ENCODE measurements at regions not wholly inside any gene's neighbourhood (a gene's known extent, or its start where the extent isn't known, plus 50 kb on each side); places are given as distances from the start of the nearest gene placed in this dataset.

- Mint-ChIP-seq H3K27ac (no peak overlapping the region), H3K4me1 (no peaks in the 10 kb centered on the region), H3K4me3 (no peak overlapping the region), H3K36me3 (ENCODE audit: low read depth) (peaks cover 2% of the 10 kb centered on the region), H3K27me3 (peaks cover 6% of the 10 kb centered on the region)
- ATAC-seq, result no peak
- DNase-seq, result no peak
- H3K9me3 ChIP-seq (ENCODE audit: control insufficient read depth, low read length, poor library complexity, severe bottlenecking), result no peaks in the 10 kb centered on the region
Observed at GRCh38 chr6:147122823-147123222, 81.4 kb upstream of the STXBP5 start.

GRCh38 chr6:147126618-147127022 lies 77.6 kb upstream of the STXBP5 start:
- H3K27me3 Mint-ChIP-seq, result peaks cover 6% of the 10 kb centered on the region
- H3K4me3 Mint-ChIP-seq, result no peak overlapping the region
- no peaks in the 10 kb centered on the region for H3K4me1 Mint-ChIP-seq
- H3K36me3 Mint-ChIP-seq (ENCODE audit: low read depth), result peaks cover 2% of the 10 kb centered on the region
- ATAC-seq (no peak), DNase-seq (no peak)
- H3K9me3 ChIP-seq (ENCODE audit: control insufficient read depth, low read length, poor library complexity, severe bottlenecking), result no peaks in the 10 kb centered on the region
- H3K27ac Mint-ChIP-seq, result no peak overlapping the region

- ATAC-seq (no peak), DNase-seq (no peak)
- no peak overlapping the region for H3K4me3 Mint-ChIP-seq
Observed at GRCh38 chr6:147127587-147127986, 76.6 kb upstream of the STXBP5 start.

GRCh38 chr6:147128056-147128455 lies 76.2 kb upstream of the STXBP5 start:
- H3K27ac Mint-ChIP-seq, result no peak overlapping the region
- DNase-seq (no peak), ATAC-seq (no peak)
- H3K4me3 Mint-ChIP-seq, result no peak overlapping the region
- no peaks in the 10 kb centered on the region for H3K9me3 ChIP-seq (ENCODE audit: control insufficient read depth, low read length, poor library complexity, severe bottlenecking)
- no peaks in the 10 kb centered on the region for H3K4me1 Mint-ChIP-seq
- H3K27me3 Mint-ChIP-seq, result peaks cover 6% of the 10 kb centered on the region
- H3K36me3 Mint-ChIP-seq (ENCODE audit: low read depth), result peaks cover 2% of the 10 kb centered on the region

More at GRCh38 chr6:147127587-147127986, 76.6 kb upstream of the STXBP5 start:
- Mint-ChIP-seq H3K4me1 (no peaks in the 10 kb centered on the region), H3K27ac (no peak overlapping the region), H3K27me3 (peaks cover 6% of the 10 kb centered on the region), H3K36me3 (ENCODE audit: low read depth) (peaks cover 2% of the 10 kb centered on the region)
- H3K9me3 ChIP-seq (ENCODE audit: control insufficient read depth, low read length, poor library complexity, severe bottlenecking), result no peaks in the 10 kb centered on the region

GRCh38 chr6:147131532-147132128 lies 72.6 kb upstream of the STXBP5 start:
- no peaks in the 10 kb centered on the region for H3K36me3 Mint-ChIP-seq (ENCODE audit: low read depth)
- no peaks in the 10 kb centered on the region for H3K9me3 ChIP-seq (ENCODE audit: control insufficient read depth, low read length, poor library complexity, severe bottlenecking)
- H3K4me3 Mint-ChIP-seq, result no peak overlapping the region
- no peaks in the 10 kb centered on the region for H3K27me3 Mint-ChIP-seq
- H3K4me1 Mint-ChIP-seq, result peaks cover 2% of the 10 kb centered on the region
- ATAC-seq (no peak), DNase-seq (no peak)
- no peak overlapping the region for H3K27ac Mint-ChIP-seq

GRCh38 chr6:147132889-147133288 lies 71.3 kb upstream of the STXBP5 start:
- Mint-ChIP-seq H3K27me3 (no peaks in the 10 kb centered on the region), H3K27ac (no peak overlapping the region), H3K36me3 (ENCODE audit: low read depth) (no peaks in the 10 kb centered on the region), H3K4me3 (no peak overlapping the region), H3K4me1 (peaks cover 2% of the 10 kb centered on the region)
- ATAC-seq (no peak), DNase-seq (no peak)
- H3K9me3 ChIP-seq (ENCODE audit: control insufficient read depth, low read length, poor library complexity, severe bottlenecking), result no peaks in the 10 kb centered on the region

GRCh38 chr6:147133669-147134068 lies 70.5 kb upstream of the STXBP5 start:
- DNase-seq (no peak), ATAC-seq (no peak)
- no peaks in the 10 kb centered on the region for H3K9me3 ChIP-seq (ENCODE audit: control insufficient read depth, low read length, poor library complexity, severe bottlenecking)
- H3K27me3 Mint-ChIP-seq, result no peaks in the 10 kb centered on the region
- no peak overlapping the region for H3K4me3 Mint-ChIP-seq
- H3K27ac Mint-ChIP-seq, result no peak overlapping the region
- H3K4me1 Mint-ChIP-seq, result peaks cover 2% of the 10 kb centered on the region
- H3K36me3 Mint-ChIP-seq (ENCODE audit: low read depth), result no peaks in the 10 kb centered on the region

GRCh38 chr6:147135211-147135681 lies 69.0 kb upstream of the STXBP5 start:
- H3K4me3 Mint-ChIP-seq, result no peak overlapping the region

GRCh38 chr6:147136057-147136456 lies 68.2 kb upstream of the STXBP5 start:
- H3K4me3 Mint-ChIP-seq, result no peak overlapping the region
- peaks cover 2% of the 10 kb centered on the region for H3K4me1 Mint-ChIP-seq
- no peaks in the 10 kb centered on the region for H3K27me3 Mint-ChIP-seq
- no peak for DNase-seq
- H3K9me3 ChIP-seq (ENCODE audit: control insufficient read depth, low read length, poor library complexity, severe bottlenecking), result no peaks in the 10 kb centered on the region
- no peak overlapping the region for H3K27ac Mint-ChIP-seq
- no peaks in the 10 kb centered on the region for H3K36me3 Mint-ChIP-seq (ENCODE audit: low read depth)
- no peak for ATAC-seq

More at GRCh38 chr6:147135211-147135681, 69.0 kb upstream of the STXBP5 start:
- DNase-seq (no peak), ATAC-seq (no peak)
- H3K27ac Mint-ChIP-seq, result no peak overlapping the region
- no peaks in the 10 kb centered on the region for H3K27me3 Mint-ChIP-seq
- H3K9me3 ChIP-seq (ENCODE audit: control insufficient read depth, low read length, poor library complexity, severe bottlenecking), result no peaks in the 10 kb centered on the region
- H3K36me3 Mint-ChIP-seq (ENCODE audit: low read depth), result no peaks in the 10 kb centered on the region
- peaks cover 2% of the 10 kb centered on the region for H3K4me1 Mint-ChIP-seq

GRCh38 chr6:147137986-147138385 lies 66.2 kb upstream of the STXBP5 start:
- Mint-ChIP-seq H3K36me3 (ENCODE audit: low read depth) (no peaks in the 10 kb centered on the region), H3K4me3 (no peak overlapping the region), H3K4me1 (peaks cover 2% of the 10 kb centered on the region), H3K27ac (no peak overlapping the region), H3K27me3 (no peaks in the 10 kb centered on the region)
- H3K9me3 ChIP-seq (ENCODE audit: control insufficient read depth, low read length, poor library complexity, severe bottlenecking), result no peaks in the 10 kb centered on the region
- no peak for DNase-seq
- ATAC-seq, result no peak

- no peak overlapping the region for H3K4me3 Mint-ChIP-seq
- ATAC-seq (no peak), DNase-seq (no peak)
- no peak overlapping the region for H3K27ac Mint-ChIP-seq
- H3K36me3 Mint-ChIP-seq (ENCODE audit: low read depth), result no peaks in the 10 kb centered on the region
- H3K27me3 Mint-ChIP-seq, result no peaks in the 10 kb centered on the region
- no peaks in the 10 kb centered on the region for H3K4me1 Mint-ChIP-seq
- H3K9me3 ChIP-seq (ENCODE audit: control insufficient read depth, low read length, poor library complexity, severe bottlenecking), result no peaks in the 10 kb centered on the region
Observed at GRCh38 chr6:147138835-147139234, 65.4 kb upstream of the STXBP5 start.

GRCh38 chr6:147141711-147142308 lies 62.4 kb upstream of the STXBP5 start:
- Mint-ChIP-seq H3K4me1 (no peaks in the 10 kb centered on the region), H3K27me3 (no peaks in the 10 kb centered on the region), H3K27ac (peak overlapping the region; percentile 9), H3K4me3 (no peak overlapping the region), H3K36me3 (ENCODE audit: low read depth) (no peaks in the 10 kb centered on the region)
- no peaks in the 10 kb centered on the region for H3K9me3 ChIP-seq (ENCODE audit: control insufficient read depth, low read length, poor library complexity, severe bottlenecking)
- ATAC-seq (no peak), DNase-seq (no peak)

- no peak for ATAC-seq
- no peak for DNase-seq
- Mint-ChIP-seq H3K4me3 (no peak overlapping the region), H3K27ac (no peak overlapping the region), H3K36me3 (ENCODE audit: low read depth) (no peaks in the 10 kb centered on the region), H3K4me1 (no peaks in the 10 kb centered on the region), H3K27me3 (no peaks in the 10 kb centered on the region)
- no peaks in the 10 kb centered on the region for H3K9me3 ChIP-seq (ENCODE audit: control insufficient read depth, low read length, poor library complexity, severe bottlenecking)
Observed at GRCh38 chr6:147142684-147143245, 61.5 kb upstream of the STXBP5 start.

GRCh38 chr6:147149092-147149491 lies 55.1 kb upstream of the STXBP5 start:
- Mint-ChIP-seq H3K4me1 (no peaks in the 10 kb centered on the region), H3K27ac (no peak overlapping the region), H3K27me3 (peaks cover 7% of the 10 kb centered on the region), H3K4me3 (no peak overlapping the region), H3K36me3 (ENCODE audit: low read depth) (peaks cover 2% of the 10 kb centered on the region)
- no peak for DNase-seq
- no peaks in the 10 kb centered on the region for H3K9me3 ChIP-seq (ENCODE audit: control insufficient read depth, low read length, poor library complexity, severe bottlenecking)
- no peak for ATAC-seq

Measured in T-helper 17 cell (primary cell).